CD4-positive, alpha-beta T cell (primary cell): ENCODE measurements at regions not wholly inside any gene's neighbourhood (a gene's known extent, or its start where the extent isn't known, plus 50 kb on each side); places are given as distances from the start of the nearest gene placed in this dataset.

Source experiments
- ATAC-seq: fragments of 200-7000 bp; cut with Tn5 transposase; one replicate; pipeline ENCODE4 v1.10.0; 2022; ENCODE audit warnings: mild to moderate bottlenecking; ENCODE audit not compliant: poor library complexity
- CTCF ChIA-PET: fragments of 350-600 bp; sonication (Branson Sonifier 250); formaldehyde crosslinking; loops from one replicate; lab custom pipeline; 2021; ENCODE audit warnings: antibody characterized with exemption, inconsistent platforms; lab: Charles Lee
- POLR2A ChIA-PET: fragments of 350-600 bp; sonication (Branson Sonifier 250); formaldehyde crosslinking; loops from one replicate; lab custom pipeline; 2021; ENCODE audit warnings: antibody characterized with exemption, inconsistent platforms; lab: Charles Lee
- DNase-seq, 14 experiments: peaks; one replicate each; pipeline ENCODE4 v3.0.0-alpha.2; 2013 to 2020; ENCODE audit warnings: mixed read lengths in 2 of 14
- H3K27ac ChIP-seq, 2 donors: one replicate each; pipeline versions ENCODE4 v1.5.1 to v1.7.0; 2013; ENCODE audit warnings: low read length in 2 of 2, low read depth in 1 of 2, mild to moderate bottlenecking in 1 of 2
- H3K27me3 ChIP-seq, 2 experiments: 1 replicate in 1 of 2; 2 replicates in 1 of 2; pipeline versions ENCODE4 v1.6.1 to v1.7.0; 2013; ENCODE audit warnings: low read length in 2 of 2, control low read depth in 1 of 2, mild to moderate bottlenecking in 1 of 2, moderate library complexity in 1 of 2; ENCODE audit not compliant: insufficient read depth in 2 of 2, control insufficient read depth in 1 of 2
- H3K36me3 ChIP-seq: one replicate; pipeline ENCODE4 v1.6.1; 2013; ENCODE audit warnings: low read length, control low read depth; ENCODE audit not compliant: insufficient read depth
- H3K4me1 ChIP-seq: one replicate; pipeline ENCODE4 v1.6.1; 2013; ENCODE audit warnings: low read length, control low read depth; ENCODE audit not compliant: insufficient read depth
- H3K4me3 ChIP-seq: one replicate; pipeline ENCODE4 v1.5.1; 2013; ENCODE audit warnings: mild to moderate bottlenecking, low read length, moderate library complexity
- H3K9me3 ChIP-seq, 2 experiments: 1 replicate in 1 of 2; 2 replicates in 1 of 2; pipeline versions ENCODE4 v1.6.1 to v1.7.0; 2013; ENCODE audit warnings: low read length in 2 of 2, mild to moderate bottlenecking in 2 of 2, control low read depth in 1 of 2, moderate library complexity in 1 of 2; ENCODE audit not compliant: control insufficient read depth in 1 of 2, insufficient read depth in 1 of 2
- H3K27ac Mint-ChIP-seq: one replicate; pipeline ENCODE4 v1.8.0; 2020; ENCODE audit warnings: mixed read lengths
- H3K27me3 Mint-ChIP-seq: one replicate; pipeline ENCODE4 v1.8.0; 2021; ENCODE audit warnings: mixed read lengths
- H3K36me3 Mint-ChIP-seq: one replicate; pipeline ENCODE4 v1.8.0; 2021; ENCODE audit warnings: low read depth, mixed read lengths
- H3K4me1 Mint-ChIP-seq: one replicate; pipeline ENCODE4 v1.8.0; 2021; ENCODE audit warnings: low read depth, mixed read lengths
- H3K4me3 Mint-ChIP-seq: one replicate; pipeline ENCODE4 v1.8.0; 2020; ENCODE audit warnings: mild to moderate bottlenecking, mixed read lengths
- H3K9me3 Mint-ChIP-seq: one replicate; pipeline ENCODE4 v1.8.0; 2020; ENCODE audit warnings: mixed read lengths
- CTCF ChIP-seq: fragments of 200-600 bp; IDR thresholded peaks from one replicate; pipeline ENCODE4 v1.8.0; 2022; ENCODE audit warnings: antibody characterized with exemption, mild to moderate bottlenecking
- intact Hi-C, 2 experiments: fragments of 100-400 bp; cut with DNase I in 1 of 2; cut with micrococcal nuclease in 1 of 2; formaldehyde crosslinking; loops; one replicate each; pipeline versions ENCODE4 v1.15.1 to v1.9.0; 2023 to 2025; cut with DNase I, micrococcal nuclease

GRCh38 chr13:71240911-71241310 lies 626.1 kb downstream of the DACH1 start:
- H3K9me3 Mint-ChIP-seq = no peaks in the 10 kb centered on the region
- Histone ChIP-seq H3K27me3 (no peaks in the 10 kb centered on the region), H3K27ac (no peak overlapping the region), H3K9me3 (peaks cover 0 to 4% of the 10 kb centered on the region in 2 experiments), H3K4me1 (no peaks in the 10 kb centered on the region), H3K36me3 (no peaks in the 10 kb centered on the region), H3K4me3 (no peak overlapping the region)
- ATAC-seq (no peak), DNase-seq (no peak)
- TF ChIP-seq CTCF = no peak
- H3K27me3 Mint-ChIP-seq = no peaks in the 10 kb centered on the region
- no peak overlapping the region for H3K4me3 Mint-ChIP-seq
- intact Hi-C loops = loop anchor here in 1 of 2 experiments (5.0 kb wide), 1 partner anchor 636 kb away; no protein-coding TSS in a partner anchor
- no peaks in the 10 kb centered on the region for H3K4me1 Mint-ChIP-seq
- POLR2A ChIA-PET = no interaction called here
- H3K27ac Mint-ChIP-seq = no peak overlapping the region
- no peaks in the 10 kb centered on the region for H3K36me3 Mint-ChIP-seq
- CTCF ChIA-PET = no interaction called here

GRCh38 chr13:71237332-71237731 lies 629.7 kb downstream of the DACH1 start:
- intact Hi-C loops = no loop called here
- H3K27me3 Mint-ChIP-seq = no peaks in the 10 kb centered on the region
- H3K36me3 Mint-ChIP-seq = no peaks in the 10 kb centered on the region
- Histone ChIP-seq H3K4me3 (no peak overlapping the region), H3K4me1 (no peaks in the 10 kb centered on the region), H3K27ac (no peak overlapping the region), H3K27me3 (no peaks in the 10 kb centered on the region), H3K36me3 (no peaks in the 10 kb centered on the region), H3K9me3 (peaks cover 0 to 4% of the 10 kb centered on the region in 2 experiments)
- no peak for ATAC-seq
- no peak overlapping the region for H3K27ac Mint-ChIP-seq
- H3K4me3 Mint-ChIP-seq = no peak overlapping the region
- ChIA-PET CTCF (no interaction called here), POLR2A (no interaction called here)
- no peak for TF ChIP-seq CTCF
- H3K9me3 Mint-ChIP-seq = no peaks in the 10 kb centered on the region
- DNase-seq = no peak
- no peaks in the 10 kb centered on the region for H3K4me1 Mint-ChIP-seq

- Histone ChIP-seq H3K27ac (no peak overlapping the region), H3K9me3 (peaks cover 0 to 4% of the 10 kb centered on the region in 2 experiments), H3K4me1 (no peaks in the 10 kb centered on the region), H3K36me3 (no peaks in the 10 kb centered on the region), H3K27me3 (no peaks in the 10 kb centered on the region), H3K4me3 (no peak overlapping the region)
- Mint-ChIP-seq H3K4me1 (no peaks in the 10 kb centered on the region), H3K36me3 (no peaks in the 10 kb centered on the region), H3K27ac (no peak overlapping the region), H3K4me3 (no peak overlapping the region), H3K9me3 (no peaks in the 10 kb centered on the region), H3K27me3 (no peaks in the 10 kb centered on the region)
- ChIA-PET CTCF (no interaction called here), POLR2A (interaction anchor here (0.7 kb wide), 1 partner anchor 447 kb away, joined by 3 read pairs; no protein-coding TSS in a partner anchor)
- intact Hi-C loops = no loop called here
- DNase-seq (no peak), ATAC-seq (no peak)
- TF ChIP-seq CTCF = no peak
Observed at GRCh38 chr13:71219698-71220415, 647.1 kb downstream of the DACH1 start.
